ENCODE measurements at regions not wholly inside any gene's neighbourhood (a gene's known extent, or its start where the extent isn't known, plus 50 kb on each side); places are given as distances from the start of the nearest gene placed in this dataset.

GRCh38 chr6:163729127-163729872 is 314.8 kb downstream of the QKI start (continued):
- TF ChIP-seq ZBTB9 (CRISPR knock-in tag; IDR thresholded peaks at IDR 0.05) (no peak), CCAR2 (IDR thresholded peaks at IDR 0.05; ENCODE audit: low read depth, low read length) (no peak), BRD4 (IDR thresholded peaks at IDR 0.05) (no peak), ETV1 (tag; conservative IDR thresholded peaks at IDR 0.05; ENCODE audit: low read depth) (no peak), BCOR (IDR thresholded peaks at IDR 0.05) (no peak), SOX6 (IDR thresholded peaks at IDR 0.05) (peak; percentile 11; the same call in 1 of the 2 replicates), ZNF274 (IDR thresholded peaks at IDR 0.05; ENCODE audit: borderline replicate concordance, low read depth, low read length) (no peak), TAF7 (tag; IDR thresholded peaks at IDR 0.05) (no peak), TCFL5 (CRISPR knock-in tag; conservative IDR thresholded peaks at IDR 0.05) (no peak), ZBTB17 (CRISPR knock-in tag; IDR thresholded peaks at IDR 0.05) (no peak), FOXJ3 (CRISPR knock-in tag; IDR thresholded peaks at IDR 0.05) (no peak), HIVEP1 (CRISPR knock-in tag; IDR thresholded peaks at IDR 0.05) (no peak), CREM (IDR thresholded peaks at IDR 0.05; ENCODE audit: low read depth) (no peak), SP2 (IDR thresholded peaks at IDR 0.05; ENCODE audit: extremely low read depth, low read depth, low read length, poor library complexity, severe bottlenecking) (no peak), CGGBP1 (CRISPR knock-in tag; IDR thresholded peaks at IDR 0.05) (no peak), CHD7 (IDR thresholded peaks at IDR 0.05; ENCODE audit: low read depth, low read length) (no peak), HDAC8 (tag; IDR thresholded peaks at IDR 0.05) (no peak)

Data from K562 (cell line).